Nephron (organoid): ENCODE measurements at regions not wholly inside any gene's neighbourhood (a gene's known extent, or its start where the extent isn't known, plus 50 kb on each side); places are given as distances from the start of the nearest gene placed in this dataset.

Experiments
- H3K27ac Mint-ChIP-seq, 3 experiments: 2 replicates each; pipeline ENCODE4 v1.8.0; 2020; ENCODE audit warnings: mixed read lengths in 3 of 3, mild to moderate bottlenecking in 2 of 3, moderate library complexity in 1 of 3
- H3K27me3 Mint-ChIP-seq: 2 replicates; pipeline ENCODE4 v1.8.0; 2021; ENCODE audit warnings: low read depth, mild to moderate bottlenecking, moderate library complexity, mixed read lengths
- H3K36me3 Mint-ChIP-seq: 2 replicates; pipeline ENCODE4 v1.8.0; 2020; ENCODE audit warnings: low read depth, mixed read lengths
- H3K4me1 Mint-ChIP-seq: 2 replicates; pipeline ENCODE4 v1.8.0; 2020; ENCODE audit warnings: mixed read lengths
- H3K4me3 Mint-ChIP-seq, 3 experiments: 2 replicates each; pipeline ENCODE4 v1.8.0; 2020; ENCODE audit warnings: mild to moderate bottlenecking in 3 of 3, mixed read lengths in 3 of 3, moderate library complexity in 2 of 3
- H3K9me3 Mint-ChIP-seq: 2 replicates; pipeline ENCODE4 v1.8.0; 2020; ENCODE audit warnings: mixed read lengths
- TF ChIP-seq, protein P1 (sequence below), 3 experiments: fragments of 200-600 bp; sonication (generic); IDR thresholded peaks; one replicate each; pipeline ENCODE4 v1.5.0; 2021; ENCODE audit warnings: antibody characterized with exemption in 3 of 3; ENCODE audit not compliant: unreplicated experiment in 3 of 3

DNA sequence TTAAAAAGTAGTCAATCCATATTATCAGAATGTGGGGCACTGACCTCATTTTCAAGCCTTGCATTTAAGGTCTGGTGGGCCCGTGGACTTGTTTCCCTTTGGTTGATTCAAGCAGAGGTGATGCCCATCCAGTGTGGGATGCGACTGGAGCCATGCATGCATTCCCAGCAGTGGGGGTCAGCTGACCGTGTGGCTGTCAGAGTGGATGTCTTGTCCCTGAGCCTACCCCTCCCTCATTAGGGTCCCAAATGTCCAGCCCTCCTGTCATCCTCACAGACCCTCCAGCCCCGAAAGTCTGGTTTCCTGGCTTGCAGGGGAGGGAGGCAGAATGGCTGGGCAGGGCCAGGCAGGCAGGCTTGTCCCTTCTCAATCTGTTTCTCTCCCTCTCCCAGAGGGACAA lies 67.3 kb upstream of the SH3RF3 start:
- TF ChIP-seq, protein P1, sequence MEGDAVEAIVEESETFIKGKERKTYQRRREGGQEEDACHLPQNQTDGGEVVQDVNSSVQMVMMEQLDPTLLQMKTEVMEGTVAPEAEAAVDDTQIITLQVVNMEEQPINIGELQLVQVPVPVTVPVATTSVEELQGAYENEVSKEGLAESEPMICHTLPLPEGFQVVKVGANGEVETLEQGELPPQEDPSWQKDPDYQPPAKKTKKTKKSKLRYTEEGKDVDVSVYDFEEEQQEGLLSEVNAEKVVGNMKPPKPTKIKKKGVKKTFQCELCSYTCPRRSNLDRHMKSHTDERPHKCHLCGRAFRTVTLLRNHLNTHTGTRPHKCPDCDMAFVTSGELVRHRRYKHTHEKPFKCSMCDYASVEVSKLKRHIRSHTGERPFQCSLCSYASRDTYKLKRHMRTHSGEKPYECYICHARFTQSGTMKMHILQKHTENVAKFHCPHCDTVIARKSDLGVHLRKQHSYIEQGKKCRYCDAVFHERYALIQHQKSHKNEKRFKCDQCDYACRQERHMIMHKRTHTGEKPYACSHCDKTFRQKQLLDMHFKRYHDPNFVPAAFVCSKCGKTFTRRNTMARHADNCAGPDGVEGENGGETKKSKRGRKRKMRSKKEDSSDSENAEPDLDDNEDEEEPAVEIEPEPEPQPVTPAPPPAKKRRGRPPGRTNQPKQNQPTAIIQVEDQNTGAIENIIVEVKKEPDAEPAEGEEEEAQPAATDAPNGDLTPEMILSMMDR (IDR thresholded peaks at IDR 0.05; ENCODE audit: unreplicated experiment in 3 of 3): no peak
- peaks cover 19% of the 10 kb centered on the region for H3K4me1 Mint-ChIP-seq
- H3K27ac Mint-ChIP-seq: no peak overlapping the region
- no peaks in the 10 kb centered on the region for H3K9me3 Mint-ChIP-seq
- peaks cover 34% of the 10 kb centered on the region for H3K27me3 Mint-ChIP-seq
- H3K4me3 Mint-ChIP-seq: no peak overlapping the region
- no peaks in the 10 kb centered on the region for H3K36me3 Mint-ChIP-seq

DNA sequence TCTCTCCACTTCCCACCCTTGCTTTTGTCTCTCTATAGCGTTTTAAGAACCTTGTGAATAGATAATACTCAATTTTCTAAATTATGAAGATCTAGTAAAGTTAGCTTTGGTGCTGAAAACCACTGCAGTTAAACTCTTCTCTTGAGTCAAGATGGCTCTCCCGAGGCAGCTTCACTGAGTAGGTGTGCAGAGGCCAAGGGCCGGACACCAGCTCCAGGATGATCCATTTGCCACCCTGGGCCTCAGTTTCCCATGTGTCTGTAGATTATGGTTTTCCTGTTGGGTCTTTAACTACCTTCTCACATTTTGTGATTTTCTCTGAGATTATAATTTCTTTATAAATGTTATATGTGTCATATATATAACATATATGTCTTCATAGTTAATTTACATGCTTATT lies 68.5 kb upstream of the SH3RF3 start:
- no peaks in the 10 kb centered on the region for H3K36me3 Mint-ChIP-seq
- no peak overlapping the region for H3K27ac Mint-ChIP-seq
- H3K4me3 Mint-ChIP-seq: no peak overlapping the region
- TF ChIP-seq, protein P1 (IDR thresholded peaks at IDR 0.05; ENCODE audit: unreplicated experiment in 3 of 3): no peak
- peaks cover 13% of the 10 kb centered on the region for H3K4me1 Mint-ChIP-seq
- peaks cover 37% of the 10 kb centered on the region for H3K27me3 Mint-ChIP-seq
- no peaks in the 10 kb centered on the region for H3K9me3 Mint-ChIP-seq

DNA sequence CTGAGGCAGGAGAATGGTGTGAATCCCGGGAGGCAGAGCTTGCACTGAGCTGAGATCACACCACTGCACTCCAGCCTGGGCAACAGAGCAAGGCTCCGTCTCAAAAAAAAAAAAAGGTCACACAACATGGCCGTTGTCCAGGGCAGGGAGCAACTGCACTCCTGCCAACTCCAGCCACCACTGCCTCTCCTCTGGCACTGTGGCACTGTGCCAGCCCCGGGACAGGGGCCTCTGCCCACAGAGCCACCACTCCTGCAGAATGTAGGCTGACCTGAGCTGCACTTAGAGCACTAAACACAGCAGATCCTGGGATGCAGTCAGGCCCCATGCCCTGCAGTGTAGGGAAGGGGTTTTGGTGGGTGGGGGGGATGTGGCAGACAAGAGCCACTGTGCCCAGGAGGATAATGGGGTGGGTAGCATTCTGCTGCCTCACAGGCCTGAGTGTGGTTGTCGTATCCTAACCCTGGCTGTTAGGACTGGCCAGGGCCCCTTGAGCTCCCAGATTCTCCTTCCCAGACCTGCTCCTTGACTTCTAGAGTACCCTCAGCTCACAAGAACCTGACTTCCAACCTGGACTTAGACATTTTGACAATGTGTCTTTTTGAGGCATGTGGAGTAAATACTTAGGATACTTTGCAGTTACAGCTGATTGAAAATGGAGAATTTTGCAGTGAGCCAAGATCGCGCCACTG lies 69.4 kb upstream of the SH3RF3 start:
- no peak overlapping the region for H3K27ac Mint-ChIP-seq
- no peaks in the 10 kb centered on the region for H3K36me3 Mint-ChIP-seq
- H3K4me3 Mint-ChIP-seq: no peak overlapping the region
- H3K27me3 Mint-ChIP-seq: peaks cover 32% of the 10 kb centered on the region
- TF ChIP-seq, protein P1 (IDR thresholded peaks at IDR 0.05; ENCODE audit: unreplicated experiment in 3 of 3): no peak
- no peaks in the 10 kb centered on the region for H3K9me3 Mint-ChIP-seq
- peaks cover 8% of the 10 kb centered on the region for H3K4me1 Mint-ChIP-seq

DNA sequence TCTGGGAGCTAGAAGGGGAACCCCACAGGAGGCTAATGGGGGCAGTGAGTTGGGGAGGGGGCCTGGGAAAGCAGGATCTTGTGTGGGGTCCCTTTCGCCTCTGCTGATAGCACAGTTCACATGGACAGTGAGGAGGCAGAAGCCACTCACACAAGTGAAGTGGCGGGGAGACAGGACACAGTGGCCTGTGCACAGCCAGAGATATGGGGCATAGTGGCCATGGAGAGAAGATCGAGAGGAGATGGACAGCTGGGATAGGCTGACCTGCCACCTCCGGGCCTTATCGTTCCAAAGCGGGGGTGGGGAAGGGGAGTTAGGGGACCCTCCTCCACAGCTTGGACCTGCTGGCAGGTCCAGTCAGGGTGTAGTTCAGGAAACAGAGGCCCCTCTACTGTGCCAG lies 69.8 kb upstream of the EDAR start:
- no peak overlapping the region for H3K27ac Mint-ChIP-seq
- TF ChIP-seq, protein P1 (IDR thresholded peaks at IDR 0.05; ENCODE audit: unreplicated experiment in 3 of 3): no peak
- H3K4me3 Mint-ChIP-seq: no peak overlapping the region
- H3K4me1 Mint-ChIP-seq: peaks cover 8% of the 10 kb centered on the region
- H3K36me3 Mint-ChIP-seq: no peaks in the 10 kb centered on the region
- H3K27me3 Mint-ChIP-seq: peaks cover 32% of the 10 kb centered on the region
- no peaks in the 10 kb centered on the region for H3K9me3 Mint-ChIP-seq

DNA sequence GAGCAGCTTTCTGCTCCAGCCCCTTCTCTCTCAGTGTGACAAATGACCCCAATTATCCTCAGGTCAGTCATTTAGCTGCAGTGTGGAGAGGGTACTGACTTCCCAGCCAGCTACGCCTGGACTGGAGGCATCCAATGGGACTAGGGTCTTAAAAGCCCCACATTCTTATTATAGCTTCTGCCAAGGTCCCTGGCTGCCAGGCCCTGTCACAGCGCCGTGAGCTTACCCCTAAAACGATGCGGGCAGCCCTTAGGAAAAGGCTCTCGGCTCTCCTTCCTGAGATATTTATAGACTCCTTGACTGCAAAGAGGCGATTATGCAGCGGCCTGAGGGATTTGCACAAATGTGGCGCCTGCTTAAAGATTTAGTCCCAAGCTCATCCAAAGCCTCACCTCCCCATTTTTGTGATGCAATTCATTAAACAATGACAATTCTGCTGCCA lies 69.2 kb upstream of the EDAR start:
- H3K27ac Mint-ChIP-seq: no peak overlapping the region
- peaks cover 32% of the 10 kb centered on the region for H3K27me3 Mint-ChIP-seq
- no peak overlapping the region for H3K4me3 Mint-ChIP-seq
- peaks cover 4% of the 10 kb centered on the region for H3K4me1 Mint-ChIP-seq
- TF ChIP-seq, protein P1 (IDR thresholded peaks at IDR 0.05; ENCODE audit: unreplicated experiment in 3 of 3): no peak
- no peaks in the 10 kb centered on the region for H3K36me3 Mint-ChIP-seq
- no peaks in the 10 kb centered on the region for H3K9me3 Mint-ChIP-seq

DNA sequence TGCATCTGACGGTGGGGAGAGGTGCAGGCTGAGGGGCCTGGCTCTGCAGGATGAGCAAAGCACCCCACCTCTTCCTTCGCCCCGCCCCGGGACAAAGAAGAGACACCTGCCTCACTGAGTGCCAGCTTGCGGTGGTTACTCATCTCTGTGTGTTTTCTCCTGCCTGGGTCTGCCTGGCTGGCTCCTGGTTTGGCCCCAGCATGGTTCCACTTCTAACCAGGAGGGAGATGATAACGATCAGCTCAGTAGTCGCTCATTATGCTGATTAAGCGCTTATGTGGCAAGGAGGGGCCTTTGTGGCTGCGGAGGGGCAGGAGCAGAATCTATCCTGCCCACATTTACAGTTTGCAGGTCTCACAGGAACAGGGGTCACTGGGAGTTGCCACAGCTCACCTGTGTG lies 68.7 kb upstream of the EDAR start:
- TF ChIP-seq, protein P1 (IDR thresholded peaks at IDR 0.05; ENCODE audit: unreplicated experiment in 3 of 3): no peak
- H3K27ac Mint-ChIP-seq: no peak overlapping the region
- H3K36me3 Mint-ChIP-seq: no peaks in the 10 kb centered on the region
- H3K4me1 Mint-ChIP-seq: no peaks in the 10 kb centered on the region
- no peak overlapping the region for H3K4me3 Mint-ChIP-seq
- peaks cover 35% of the 10 kb centered on the region for H3K27me3 Mint-ChIP-seq
- no peaks in the 10 kb centered on the region for H3K9me3 Mint-ChIP-seq
